ENCODE measurements at regions not wholly inside any gene's neighbourhood (a gene's known extent, or its start where the extent isn't known, plus 50 kb on each side); places are given as distances from the start of the nearest gene placed in this dataset.
"Not testable (repeated sequence)": the region's sequence is repeated elsewhere in the genome, so short reads cannot be mapped to it uniquely, and the experiment has no call there.

DNA sequence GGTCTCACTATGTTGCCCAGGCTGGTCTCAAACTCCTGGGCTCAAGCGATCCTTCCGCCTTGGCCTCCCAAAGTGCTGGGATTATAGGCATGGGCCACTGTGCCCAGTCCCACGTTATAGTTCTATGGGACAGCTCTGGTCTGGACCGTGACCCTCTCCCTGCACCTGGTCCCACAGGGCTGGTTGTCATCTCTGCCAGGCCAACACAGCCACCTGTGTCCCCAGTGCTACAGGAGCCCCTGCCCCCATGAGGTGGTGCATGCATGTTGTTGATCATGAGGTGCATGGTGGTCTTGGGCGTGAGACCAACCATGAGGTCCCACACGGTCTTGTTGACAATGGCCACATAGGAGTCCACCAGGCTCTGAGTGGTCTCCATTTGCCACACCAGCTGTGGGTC lies 51.0 kb upstream of the UBE2Q2 start:
- DNase-seq (ENCODE audit: low spot score) = not testable (repeated sequence)

DNA sequence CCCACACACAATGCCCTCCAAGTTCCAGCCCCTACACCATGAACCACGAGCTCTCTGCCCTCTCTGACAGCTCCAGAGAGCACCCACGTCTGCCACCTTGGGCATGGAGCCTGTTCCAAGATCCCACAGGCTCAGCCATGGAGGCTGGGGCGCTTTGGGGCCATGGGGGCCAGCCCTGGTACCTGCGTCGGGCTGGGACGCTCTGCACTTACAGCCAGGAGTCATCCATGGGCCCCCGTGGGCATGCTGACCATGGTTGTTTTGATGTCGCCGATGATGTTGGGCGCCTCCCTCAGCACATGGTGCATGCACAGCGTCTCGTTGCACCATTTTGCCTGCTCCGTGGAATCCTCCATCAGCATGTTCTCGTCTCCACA lies 51.9 kb upstream of the UBE2Q2 start:
- DNase-seq (ENCODE audit: low spot score) = no peak

DNA sequence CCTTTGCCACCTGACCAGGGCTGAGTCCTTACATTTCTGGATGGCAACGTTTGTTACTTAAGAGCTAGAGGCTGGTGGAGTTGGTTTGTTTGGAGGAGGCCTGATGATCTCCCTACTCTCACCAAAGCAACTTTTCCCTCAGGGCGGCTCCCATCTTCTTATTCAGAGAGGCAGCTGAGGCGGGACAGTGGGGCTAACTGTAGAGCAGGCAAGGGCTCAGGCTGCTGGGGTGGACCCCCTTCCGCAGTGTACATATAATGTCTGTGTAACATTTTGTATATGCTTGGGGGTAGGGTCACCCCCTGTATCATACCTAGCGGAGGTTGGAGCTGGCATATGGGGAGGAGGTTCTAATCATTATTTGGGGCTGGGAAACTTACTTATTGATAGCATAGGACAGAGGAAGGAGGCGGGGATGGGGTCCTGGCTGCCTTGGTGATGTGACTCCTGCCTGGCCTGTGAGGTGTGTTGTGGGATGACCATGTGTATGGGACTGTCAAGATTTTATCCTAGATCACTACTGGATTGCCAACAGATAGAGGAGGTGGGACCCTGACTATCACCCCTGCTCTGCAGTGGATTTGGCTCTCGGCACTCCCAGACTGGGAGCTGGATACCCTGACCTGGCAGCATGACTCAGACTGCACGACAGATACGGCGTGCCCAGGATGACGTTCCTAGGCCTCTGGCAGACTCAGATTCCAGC lies 52.5 kb upstream of the UBE2Q2 start:
- DNase-seq (ENCODE audit: low spot score) = no peak

DNA sequence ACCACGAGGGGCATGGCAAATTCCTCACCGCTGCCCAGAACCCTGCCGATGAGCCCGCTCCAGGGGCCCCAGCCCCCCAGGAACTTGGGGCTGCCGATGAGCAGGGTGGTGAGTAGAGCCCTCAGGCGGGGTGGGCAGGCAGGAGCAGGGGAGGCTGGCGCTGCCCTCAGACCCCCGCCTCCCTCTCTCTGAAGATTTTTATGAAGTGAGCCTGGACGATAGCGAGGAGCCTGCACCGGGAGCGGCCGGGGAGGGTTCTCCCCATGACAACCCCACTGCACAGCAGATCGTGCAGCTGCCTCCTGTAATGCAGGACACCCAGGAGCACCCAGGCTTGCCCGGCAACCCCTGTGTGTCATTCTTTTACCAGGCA lies 56.7 kb upstream of the UBE2Q2 start:
- no peak for DNase-seq (ENCODE audit: low spot score)

DNA sequence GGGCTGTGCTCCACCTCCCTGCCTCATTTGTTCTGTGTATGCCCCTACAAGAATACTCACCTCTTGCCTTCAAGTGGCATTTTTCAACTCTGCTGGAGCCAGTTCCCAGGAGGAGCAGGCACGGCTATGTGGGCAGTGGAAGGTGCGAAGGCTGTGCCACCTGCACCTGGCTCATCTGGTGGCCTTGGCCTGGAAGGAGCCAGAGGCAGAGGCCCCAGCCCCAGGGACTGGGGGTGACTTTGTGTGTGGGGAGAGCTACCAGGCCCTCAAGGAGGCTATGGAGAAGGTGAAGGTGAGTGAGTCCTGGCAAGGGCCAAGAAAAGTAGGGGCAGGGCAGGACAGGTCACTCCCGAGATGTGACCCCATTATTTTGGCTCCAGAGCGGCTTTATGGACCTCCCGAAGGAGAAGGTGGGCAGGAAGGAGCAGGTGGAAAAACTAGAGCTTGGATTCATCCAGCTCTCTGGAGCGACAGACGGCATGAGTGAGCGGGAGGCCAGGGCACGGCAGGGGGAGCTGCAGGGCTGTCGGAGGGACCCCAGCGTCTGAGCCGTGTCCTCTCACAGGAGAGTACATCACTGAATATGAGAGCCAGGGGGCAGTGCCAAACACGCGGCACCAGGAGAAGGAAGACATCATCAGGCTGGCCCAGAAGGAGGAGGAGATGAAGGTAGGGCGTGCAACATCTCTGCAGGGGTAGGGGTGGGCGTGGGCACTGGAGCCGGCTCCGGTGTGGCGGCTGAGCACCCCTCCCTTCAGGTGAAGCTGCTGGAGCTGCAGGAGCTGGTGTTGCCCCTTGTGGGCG lies 57.3 kb upstream of the UBE2Q2 start:
- DNase-seq (ENCODE audit: low spot score) = no peak

DNA sequence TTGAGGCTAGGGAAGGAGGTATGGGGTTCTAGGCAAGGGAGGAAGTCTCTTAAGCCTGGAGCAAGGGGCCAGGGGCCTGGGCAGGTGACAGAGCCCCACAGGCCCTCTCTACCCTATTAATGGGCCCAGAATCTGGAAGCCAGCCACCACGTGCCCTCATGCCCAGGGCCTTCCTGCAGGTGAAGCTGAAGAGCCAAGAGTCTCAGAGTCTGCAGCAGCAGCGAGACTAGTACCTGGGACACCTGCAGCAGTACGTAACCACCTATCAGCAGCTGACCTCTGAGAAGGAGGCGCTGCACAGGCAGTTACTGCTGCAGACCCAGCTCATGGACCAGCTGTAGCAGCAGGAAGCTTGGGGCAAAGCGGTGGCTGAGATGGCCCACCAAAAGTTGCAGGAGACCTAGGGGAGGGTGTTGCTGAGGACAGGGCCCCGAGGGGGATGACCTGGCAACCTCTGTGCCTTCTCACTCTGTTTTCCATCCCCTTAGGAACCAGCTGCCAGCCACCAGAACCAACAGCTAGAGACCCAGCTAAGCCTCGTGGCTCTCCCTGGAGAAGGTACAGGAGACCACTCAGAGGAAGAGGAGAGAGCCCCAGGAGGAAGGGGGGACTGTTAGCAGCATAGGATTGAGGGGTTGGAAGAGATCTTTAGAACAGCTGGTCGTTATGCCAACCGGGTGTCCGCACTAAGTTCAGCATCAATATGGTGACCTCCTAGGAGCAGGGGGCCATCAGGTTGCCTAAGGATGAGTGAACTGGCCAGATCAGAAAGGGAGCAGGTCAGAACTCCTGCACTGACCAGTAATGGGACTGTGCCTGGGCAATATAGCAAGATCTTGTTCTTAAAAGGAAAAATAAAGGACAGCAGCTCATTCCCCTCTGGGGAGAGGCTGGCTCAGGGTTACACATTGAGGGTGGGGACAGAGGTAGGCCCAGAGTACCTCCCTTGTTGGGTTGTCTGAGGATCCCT lies 58.5 kb upstream of the UBE2Q2 start:
- not testable (repeated sequence) for DNase-seq (ENCODE audit: low spot score)

DNA sequence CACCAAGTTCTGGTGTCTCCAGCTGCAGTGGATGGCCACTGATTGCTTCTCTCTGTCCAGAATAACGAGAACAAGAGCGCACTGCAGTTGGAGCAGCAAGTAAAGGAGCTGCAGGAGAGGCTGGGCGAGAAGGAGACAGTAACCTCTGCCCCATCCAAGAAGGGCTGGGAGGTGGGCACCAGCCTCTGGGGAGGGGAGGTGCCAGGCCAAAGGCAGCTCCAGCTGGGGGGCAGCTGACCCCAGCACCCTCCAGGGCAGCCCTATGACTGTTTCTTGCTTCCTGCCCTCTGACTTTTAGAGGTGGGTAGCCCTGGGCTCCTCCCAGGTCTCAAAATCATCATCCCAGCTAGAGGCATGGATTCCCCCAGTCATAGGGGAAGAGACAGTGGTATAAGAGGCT lies 59.7 kb upstream of the UBE2Q2 start:
- not testable (repeated sequence) for DNase-seq (ENCODE audit: low spot score)

DNA sequence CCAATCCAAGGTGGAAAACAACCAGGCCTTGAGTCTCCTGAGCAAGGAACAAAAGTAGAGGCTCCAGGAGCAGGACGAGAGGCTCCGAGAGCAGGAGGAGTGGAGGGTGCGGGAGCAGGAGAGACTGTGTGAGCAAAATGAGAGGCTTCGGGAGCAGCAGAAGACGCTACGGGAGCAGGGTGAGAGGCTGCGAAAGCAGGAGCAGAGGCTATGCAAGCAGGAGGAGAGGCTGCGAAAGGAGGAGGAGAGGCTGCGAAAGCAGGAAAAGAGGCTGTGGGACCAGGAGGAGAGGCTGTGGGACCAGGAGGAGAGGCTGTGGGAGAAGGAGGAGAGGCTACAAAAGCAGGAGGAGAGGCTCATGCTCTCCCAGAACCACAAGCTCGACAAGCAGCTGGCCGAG lies 60.3 kb upstream of the UBE2Q2 start:
- DNase-seq (ENCODE audit: low spot score) = no peak

DNA sequence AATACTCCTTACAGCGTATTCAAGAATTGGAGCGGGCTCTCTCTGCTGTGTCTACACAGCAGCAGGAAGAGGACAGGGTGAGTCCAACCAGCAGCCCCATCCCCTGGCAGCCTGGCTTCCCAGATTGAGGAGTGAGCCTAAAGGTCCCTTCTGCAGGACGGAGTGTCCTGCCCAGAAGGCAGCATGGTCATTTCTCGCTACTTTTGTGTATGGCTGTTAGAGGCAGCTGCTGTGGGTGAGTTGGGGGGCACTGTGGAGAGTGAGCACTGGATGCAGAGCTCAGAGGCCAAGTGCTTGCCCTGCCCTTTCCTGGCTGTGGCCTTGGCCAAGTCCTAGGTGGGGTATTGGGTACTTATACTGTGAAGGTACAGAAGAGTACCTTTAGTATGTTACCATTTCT lies 62.3 kb upstream of the UBE2Q2 start:
- not testable (repeated sequence) for DNase-seq (ENCODE audit: low spot score)

DNA sequence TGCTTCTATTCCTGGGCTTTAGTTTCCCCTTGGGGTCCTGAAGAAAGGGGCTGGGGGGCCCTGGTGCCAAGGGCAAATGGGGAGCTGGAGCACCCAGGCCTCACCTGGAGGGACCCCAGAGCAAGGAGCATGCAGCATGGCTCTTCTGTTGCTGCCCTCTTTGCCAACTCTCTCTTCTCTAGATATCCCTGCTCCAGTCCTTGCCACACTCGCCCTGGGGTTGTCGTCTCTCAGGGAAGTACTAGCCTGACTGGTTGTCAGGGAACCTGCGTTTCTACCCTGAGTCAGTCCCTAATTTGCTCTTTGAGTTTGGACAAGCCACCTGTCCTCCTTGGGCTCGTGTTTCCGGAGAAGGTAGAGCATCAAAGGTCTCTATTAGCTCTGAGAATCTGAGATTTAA lies 63.7 kb upstream of the UBE2Q2 start:
- no peak for DNase-seq (ENCODE audit: low spot score)

DNA sequence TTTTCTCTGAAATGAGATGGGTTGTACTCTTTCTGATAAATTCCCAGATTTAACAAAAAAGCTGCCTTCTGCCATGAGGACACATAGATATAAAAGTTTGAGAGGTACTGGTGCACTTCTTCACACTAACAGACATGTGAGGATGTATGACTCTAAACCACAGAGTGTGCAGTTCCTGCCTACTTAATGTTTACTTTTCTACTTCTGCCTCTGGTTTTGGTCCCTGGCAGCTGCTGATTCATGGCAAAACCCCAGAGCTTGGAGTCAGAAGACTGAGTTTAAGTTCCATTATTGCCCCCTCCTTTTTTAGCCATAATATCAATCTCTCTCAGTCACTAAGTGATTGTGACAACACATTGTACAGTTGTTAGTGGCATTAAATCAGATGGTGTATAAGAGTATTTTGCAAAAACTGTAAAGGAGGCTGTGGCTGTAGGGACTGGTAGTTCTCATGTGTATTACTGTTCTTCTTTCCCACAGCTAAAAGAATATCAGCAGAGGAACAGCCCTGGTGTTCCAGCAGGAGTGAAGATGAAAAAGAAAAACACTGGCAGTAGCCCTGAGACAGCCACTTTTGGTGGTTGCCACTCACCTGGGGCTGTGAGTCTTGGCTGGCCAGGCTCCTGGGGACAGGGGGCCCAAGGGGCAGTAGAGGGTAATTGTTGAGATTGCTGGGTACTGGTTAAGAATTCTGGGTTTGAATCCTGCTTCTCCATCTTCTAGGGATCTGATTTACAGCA lies 64.4 kb upstream of the CSPG4 start:
- DNase-seq (ENCODE audit: low spot score) = not testable (repeated sequence)

DNA sequence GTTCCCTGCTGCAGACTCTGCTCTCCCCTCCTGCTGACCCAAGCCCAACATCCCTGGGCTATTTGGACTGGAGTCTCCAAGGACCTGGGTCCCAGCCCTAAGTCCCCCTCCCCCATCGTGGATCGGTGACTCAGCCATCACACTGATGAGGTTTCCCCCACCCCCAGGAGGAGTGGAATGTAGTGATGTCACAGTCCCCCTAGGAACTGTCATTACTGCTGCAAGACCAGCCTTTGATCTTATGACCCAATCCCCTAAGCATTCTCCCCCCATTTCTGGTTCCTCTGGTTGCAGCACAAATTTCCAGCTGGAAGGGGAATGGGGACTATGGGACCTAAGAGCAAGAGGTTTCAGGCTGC lies 63.4 kb upstream of the CSPG4 start:
- DNase-seq (ENCODE audit: low spot score) = peak; percentile 20

DNA sequence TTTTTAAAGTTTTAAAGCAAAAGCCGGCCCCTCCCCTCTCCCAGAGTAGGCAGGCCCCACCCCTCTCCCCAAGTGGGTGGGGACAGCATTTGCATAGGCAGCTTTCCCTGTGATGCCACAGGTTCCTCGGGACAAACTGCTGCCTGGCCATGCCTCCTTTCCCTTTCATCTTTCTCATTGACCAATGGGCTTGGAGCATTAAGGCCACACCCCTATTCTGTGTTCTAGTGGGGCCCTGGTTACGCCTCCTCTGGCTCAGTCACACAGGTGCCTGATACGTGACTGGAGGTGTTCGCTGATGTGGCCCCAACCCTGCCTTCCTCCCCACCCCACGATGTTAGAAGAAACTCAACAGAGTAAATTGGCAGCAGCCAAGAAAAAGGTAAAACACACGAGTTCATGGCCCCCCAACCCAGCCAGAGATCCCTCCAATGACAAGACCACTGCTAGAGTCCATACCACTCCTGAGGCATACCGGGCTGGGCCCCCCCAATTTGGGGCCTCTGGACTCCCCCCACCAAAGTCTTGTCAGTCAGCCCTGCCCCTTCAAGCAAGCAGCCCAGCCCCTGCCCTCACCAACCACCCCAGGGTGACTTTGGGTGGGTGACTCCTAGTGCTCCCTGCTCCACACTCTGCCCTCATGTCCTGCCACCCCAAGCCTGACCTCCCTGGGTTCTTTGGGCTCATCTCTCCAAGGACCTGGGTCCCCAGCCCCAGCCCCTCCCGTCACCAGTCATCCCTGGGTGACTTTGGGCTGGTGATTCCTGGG lies 62.8 kb upstream of the CSPG4 start:
- DNase-seq (ENCODE audit: low spot score) = no peak

DNA sequence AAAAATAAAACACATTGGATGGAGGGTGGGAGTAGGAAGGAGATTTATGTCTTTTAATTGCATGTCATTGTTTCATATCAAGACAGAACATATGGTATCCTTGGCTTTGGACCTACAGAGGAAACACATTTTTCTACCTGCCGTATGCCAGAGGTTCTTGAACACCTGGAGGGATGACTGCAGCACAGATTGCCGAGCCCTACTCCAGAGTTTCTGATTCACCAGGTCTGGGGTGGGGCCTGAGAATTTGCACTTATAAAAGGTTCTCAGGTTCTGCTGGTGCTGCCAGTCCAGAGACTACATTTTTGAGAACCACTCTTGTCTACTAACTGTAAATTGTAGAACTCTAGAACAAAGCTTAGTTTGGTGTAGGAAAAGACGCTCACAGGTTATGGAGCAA lies 61.3 kb upstream of the CSPG4 start:
- not testable (repeated sequence) for DNase-seq (ENCODE audit: low spot score)

DNA sequence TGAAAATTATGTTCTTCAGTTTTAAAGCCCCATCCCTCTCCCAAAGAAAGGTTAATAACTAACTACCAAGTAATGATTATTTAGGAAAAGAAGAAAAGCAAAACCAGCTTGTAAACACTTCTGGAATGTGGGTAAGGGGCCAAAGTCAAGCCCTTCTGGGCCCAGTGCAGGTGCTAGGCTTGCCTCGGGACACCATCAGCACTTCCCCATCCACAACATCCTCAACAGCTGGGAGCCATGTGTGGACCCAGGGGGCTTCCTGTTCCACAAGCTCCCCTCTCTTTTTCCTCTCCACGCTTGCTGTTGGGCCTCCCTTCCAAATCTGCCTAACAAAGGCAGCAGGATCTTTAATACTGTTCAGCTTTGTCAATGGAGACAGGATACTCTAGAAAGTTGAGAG lies 58.4 kb upstream of the CSPG4 start:
- not testable (repeated sequence) for DNase-seq (ENCODE audit: low spot score)

DNA sequence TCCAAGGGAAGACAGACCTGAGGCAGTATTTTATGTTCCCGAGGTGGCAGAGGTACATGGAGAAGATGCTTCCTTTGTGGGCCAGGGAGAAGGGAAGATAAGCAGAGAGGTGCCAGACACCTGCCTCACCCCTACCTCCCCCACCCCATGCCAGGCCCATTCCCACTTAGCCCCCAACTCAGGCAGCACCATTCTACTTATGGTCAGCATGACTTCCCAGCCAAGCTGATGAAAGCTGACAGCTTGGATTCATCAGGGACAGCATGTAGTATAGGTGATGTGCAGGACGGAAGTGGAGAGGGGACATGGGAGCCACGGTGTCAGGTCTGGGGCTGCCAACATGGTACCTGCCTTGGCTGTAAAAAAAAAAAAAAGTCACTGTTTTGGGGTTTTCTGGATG lies 57.5 kb upstream of the CSPG4 start:
- DNase-seq (ENCODE audit: low spot score) = no peak

DNA sequence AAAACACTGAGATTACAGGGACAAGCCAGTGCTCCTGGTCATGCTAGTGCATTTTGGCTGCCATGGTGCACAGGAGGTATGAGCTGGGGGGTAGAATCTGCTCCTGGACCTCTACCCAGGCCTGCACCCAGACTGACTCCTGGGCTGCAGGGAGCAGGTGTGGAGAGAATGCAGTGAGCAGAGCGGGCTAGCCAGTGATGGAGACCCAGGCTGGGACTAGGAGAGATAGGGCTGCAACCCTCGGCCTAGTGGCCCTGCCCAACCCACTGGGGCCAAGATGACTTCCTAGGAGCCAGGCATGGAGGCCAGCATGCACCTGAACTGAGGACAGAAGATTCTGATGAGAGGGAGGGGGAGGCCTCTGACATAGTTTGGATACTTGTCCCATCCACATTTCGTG lies 55.9 kb upstream of the CSPG4 start:
- not testable (repeated sequence) for DNase-seq (ENCODE audit: low spot score)

DNA sequence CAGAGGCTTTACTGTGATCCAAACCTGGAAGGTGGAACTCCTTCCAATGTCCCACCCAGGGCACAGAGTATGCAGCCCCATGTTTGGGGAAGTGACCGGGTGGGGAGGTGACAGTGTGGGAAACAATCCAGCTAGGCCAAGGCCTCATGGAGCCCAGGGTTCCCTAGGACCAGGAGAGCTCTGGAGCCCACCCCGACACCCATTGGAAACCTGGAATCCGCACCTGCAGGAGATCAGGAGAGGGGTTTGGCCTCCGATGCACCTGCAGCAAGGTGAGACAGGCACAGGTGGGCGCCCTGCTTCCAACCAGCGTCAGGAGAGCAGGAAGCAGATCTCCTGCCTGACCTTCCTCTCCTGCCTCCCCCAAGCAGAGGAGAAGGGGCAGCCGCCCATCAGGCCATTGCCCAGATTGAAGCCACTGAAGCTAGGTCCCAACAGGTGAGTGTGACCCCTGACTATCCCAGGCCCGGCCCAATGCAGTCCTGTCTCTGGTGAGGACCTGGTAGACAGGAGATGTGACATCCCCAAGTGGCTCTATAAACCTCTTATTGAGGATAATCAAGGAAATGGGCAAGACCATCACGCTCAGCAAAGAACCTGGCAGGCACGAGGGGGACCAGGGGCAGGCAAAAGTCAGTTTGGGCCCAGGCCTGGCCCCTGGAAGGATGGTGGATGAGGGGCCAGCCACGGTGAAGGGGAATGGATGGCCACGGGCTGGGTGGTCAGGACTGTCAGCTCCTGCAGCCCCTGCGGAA lies 53.1 kb upstream of the CSPG4 start:
- DNase-seq (ENCODE audit: low spot score) = not testable (repeated sequence)

DNA sequence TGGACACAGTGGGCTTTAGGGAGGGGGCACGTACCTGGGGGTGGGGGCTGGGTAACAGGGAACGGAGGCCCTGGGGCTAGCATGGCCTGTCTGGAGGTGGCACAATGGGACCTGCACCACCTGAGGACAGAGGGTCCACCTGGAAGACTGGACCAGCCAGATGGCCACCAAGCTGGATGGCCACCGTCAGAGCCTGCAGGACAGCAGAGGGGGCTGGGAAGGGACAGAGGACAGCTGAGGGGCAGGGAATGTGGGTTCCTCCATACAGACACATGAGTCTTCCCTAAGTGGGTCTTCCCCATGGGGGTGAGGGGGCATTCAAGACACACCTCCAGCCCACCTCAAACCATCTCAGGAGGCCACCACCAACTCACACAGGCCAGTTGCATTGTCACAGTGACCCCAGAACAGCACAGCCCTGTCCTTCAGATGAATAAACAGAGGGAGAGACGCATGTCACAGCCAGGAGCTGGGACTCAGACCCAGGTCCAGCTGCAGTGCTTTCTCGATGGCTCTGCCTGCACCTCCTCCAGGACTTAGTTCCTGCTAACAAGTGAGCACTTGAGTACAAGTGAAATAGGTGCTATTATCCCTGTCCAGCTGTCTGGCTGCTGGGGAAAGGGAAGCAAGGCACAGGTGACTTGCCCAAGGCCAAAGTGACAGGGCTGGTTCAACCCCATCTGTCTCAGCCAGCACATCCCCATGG lies 52.4 kb upstream of the CSPG4 start:
- not testable (repeated sequence) for DNase-seq (ENCODE audit: low spot score)

Measured in GM03348 (cell line).